ENCODE measurements at regions not wholly inside any gene's neighbourhood (a gene's known extent, or its start where the extent isn't known, plus 50 kb on each side); places are given as distances from the start of the nearest gene placed in this dataset.

DNA sequence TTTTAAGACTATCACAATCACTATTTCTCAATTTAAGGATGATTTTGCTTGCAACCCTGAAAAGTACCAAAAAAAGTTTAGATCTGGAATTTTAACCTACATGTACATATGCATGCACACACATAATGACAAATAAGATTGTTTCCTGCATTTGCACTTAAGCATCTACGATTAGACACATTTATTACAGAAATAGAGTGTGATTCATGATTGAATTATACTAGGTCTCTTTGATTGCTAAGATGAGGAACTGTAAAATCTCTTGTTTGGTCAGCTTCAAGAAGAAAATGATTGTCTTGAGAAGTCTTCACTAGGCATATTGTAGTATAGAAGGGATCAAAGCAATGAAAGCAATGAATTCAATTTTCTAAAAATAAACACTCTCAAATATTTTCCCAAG, 185.9 kb upstream of the AGR3 start:
- TF ChIP-seq, protein P1, sequence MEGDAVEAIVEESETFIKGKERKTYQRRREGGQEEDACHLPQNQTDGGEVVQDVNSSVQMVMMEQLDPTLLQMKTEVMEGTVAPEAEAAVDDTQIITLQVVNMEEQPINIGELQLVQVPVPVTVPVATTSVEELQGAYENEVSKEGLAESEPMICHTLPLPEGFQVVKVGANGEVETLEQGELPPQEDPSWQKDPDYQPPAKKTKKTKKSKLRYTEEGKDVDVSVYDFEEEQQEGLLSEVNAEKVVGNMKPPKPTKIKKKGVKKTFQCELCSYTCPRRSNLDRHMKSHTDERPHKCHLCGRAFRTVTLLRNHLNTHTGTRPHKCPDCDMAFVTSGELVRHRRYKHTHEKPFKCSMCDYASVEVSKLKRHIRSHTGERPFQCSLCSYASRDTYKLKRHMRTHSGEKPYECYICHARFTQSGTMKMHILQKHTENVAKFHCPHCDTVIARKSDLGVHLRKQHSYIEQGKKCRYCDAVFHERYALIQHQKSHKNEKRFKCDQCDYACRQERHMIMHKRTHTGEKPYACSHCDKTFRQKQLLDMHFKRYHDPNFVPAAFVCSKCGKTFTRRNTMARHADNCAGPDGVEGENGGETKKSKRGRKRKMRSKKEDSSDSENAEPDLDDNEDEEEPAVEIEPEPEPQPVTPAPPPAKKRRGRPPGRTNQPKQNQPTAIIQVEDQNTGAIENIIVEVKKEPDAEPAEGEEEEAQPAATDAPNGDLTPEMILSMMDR (optimal IDR thresholded peaks at IDR 0.05 in 1 of 3, IDR thresholded peaks at IDR 0.05 in 1 of 3, conservative IDR thresholded peaks at IDR 0.05 in 1 of 3; ENCODE audit: extremely low read depth in 1 of 3, insufficient read depth in 2 of 3, low read length in 3 of 3) = no peak
- no peak for TF ChIP-seq EZH2 (IDR thresholded peaks at IDR 0.05; ENCODE audit: low read length)

All from keratinocyte (primary cell).